B cell (primary cell): ENCODE measurements at regions not wholly inside any gene's neighbourhood (a gene's known extent, or its start where the extent isn't known, plus 50 kb on each side); places are given as distances from the start of the nearest gene placed in this dataset.

Experiments used
- CTCF ChIP-seq: fragments of 200-600 bp; IDR thresholded peaks from one replicate; pipeline ENCODE4 v1.8.0; 2022; ENCODE audit warnings: antibody characterized with exemption, mild to moderate bottlenecking
- EZH2 ChIP-seq: IDR thresholded peaks from 2 replicates; pipeline ENCODE4 v1.6.1; 2012; ENCODE audit warnings: borderline replicate concordance, low read depth, mild to moderate bottlenecking, moderate library complexity, low read length; ENCODE audit not compliant: insufficient read depth, poor library complexity, severe bottlenecking

- TF ChIP-seq CTCF (no peak), EZH2 (no peak)
These were observed 56.3 kb upstream of the ADAMTS18 start for GRCh38 chr16:77491091-77491490.
